ENCODE measurements at regions not wholly inside any gene's neighbourhood (a gene's known extent, or its start where the extent isn't known, plus 50 kb on each side); places are given as distances from the start of the nearest gene placed in this dataset.
"Not testable (repeated sequence)": the region's sequence is repeated elsewhere in the genome, so short reads cannot be mapped to it uniquely, and the experiment has no call there.

- peak; percentile 84 for DNase-seq (ENCODE audit: low read depth)
Measured at GRCh38 chr4:163693776-163694175, 199.3 kb downstream of the TMA16 start.

GRCh38 chr4:163694385-163694784 lies 199.9 kb downstream of the TMA16 start:
- peak; percentile 65 for DNase-seq (ENCODE audit: low read depth)

DNA sequence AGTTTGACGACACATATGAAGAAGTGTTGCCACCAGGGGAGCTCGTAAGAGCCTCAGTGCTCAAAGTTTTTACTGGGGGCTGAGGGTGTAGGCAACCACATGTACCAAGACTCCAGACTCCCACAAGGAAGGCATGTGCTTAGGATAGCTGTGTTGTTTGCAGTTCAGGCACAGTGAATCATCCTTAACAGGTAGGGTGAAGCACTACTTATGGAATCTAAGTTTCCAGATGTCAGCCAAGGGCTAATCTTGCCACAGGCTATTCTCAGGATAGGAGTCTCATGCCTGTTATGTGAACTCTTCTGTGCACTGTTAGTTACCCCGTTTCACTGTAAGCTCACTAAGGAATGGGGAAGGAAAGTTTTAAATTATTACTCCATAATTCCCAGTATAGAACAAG lies 202.6 kb downstream of the TMA16 start:
- DNase-seq (ENCODE audit: low read depth): peak; percentile 46

- DNase-seq (ENCODE audit: low read depth): not testable (repeated sequence)
Measured at GRCh38 chr4:163700383-163700782, 205.9 kb downstream of the TMA16 start.

- peak; percentile 74 for DNase-seq (ENCODE audit: low read depth)
Measured at GRCh38 chr4:163701916-163702315, 207.4 kb downstream of the TMA16 start.

DNA sequence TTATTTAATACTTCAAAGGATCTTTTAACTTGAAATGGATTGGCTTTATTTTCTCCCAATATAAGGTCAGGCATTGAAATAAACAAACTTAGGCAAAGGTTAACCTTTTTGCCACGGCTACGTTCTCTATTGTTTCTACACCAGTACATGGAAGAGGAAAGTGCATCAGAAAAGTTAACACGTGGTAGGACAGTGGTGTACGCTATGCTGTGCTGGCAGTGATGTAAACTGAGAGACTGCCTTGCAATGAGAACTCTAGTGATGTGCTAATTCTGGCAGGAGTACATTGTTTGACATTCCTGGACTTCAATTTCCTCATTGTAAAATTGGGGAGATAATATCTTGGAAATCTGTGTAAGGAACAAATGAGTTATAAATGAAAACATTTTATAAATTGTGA lies 208.2 kb downstream of the TMA16 start:
- DNase-seq (ENCODE audit: low read depth): no peak

- no peak for DNase-seq (ENCODE audit: low read depth)
Measured at GRCh38 chr4:163703251-163703650, 208.8 kb downstream of the TMA16 start.

GRCh38 chr4:163707873-163708272 lies 213.4 kb downstream of the TMA16 start:
- DNase-seq (ENCODE audit: low read depth): no peak

DNA sequence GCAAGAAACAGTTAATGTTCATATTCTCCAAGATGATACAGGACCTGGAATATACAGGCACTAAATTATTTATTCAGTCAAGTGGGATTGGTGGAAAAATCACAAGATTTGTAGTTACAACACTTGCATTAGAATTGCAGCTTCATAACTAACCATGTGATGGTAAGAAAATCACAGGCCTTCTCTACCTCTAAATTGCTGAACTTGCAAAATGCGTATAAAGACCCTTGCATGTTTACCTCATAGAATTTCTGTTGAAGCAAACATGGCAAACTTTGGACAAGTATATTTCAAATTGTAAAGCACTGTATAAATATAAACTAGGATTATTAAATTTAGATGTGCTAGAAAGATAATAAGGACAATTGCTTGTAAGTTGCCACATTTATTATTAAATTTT lies 215.1 kb downstream of the TMA16 start:
- no peak for DNase-seq (ENCODE audit: low read depth)

GRCh38 chr4:163710158-163710557 lies 215.7 kb downstream of the TMA16 start:
- DNase-seq (ENCODE audit: low read depth): no peak

- not testable (repeated sequence) for DNase-seq (ENCODE audit: low read depth)
Measured at GRCh38 chr4:163724495-163724894, 230.0 kb downstream of the TMA16 start.

DNA sequence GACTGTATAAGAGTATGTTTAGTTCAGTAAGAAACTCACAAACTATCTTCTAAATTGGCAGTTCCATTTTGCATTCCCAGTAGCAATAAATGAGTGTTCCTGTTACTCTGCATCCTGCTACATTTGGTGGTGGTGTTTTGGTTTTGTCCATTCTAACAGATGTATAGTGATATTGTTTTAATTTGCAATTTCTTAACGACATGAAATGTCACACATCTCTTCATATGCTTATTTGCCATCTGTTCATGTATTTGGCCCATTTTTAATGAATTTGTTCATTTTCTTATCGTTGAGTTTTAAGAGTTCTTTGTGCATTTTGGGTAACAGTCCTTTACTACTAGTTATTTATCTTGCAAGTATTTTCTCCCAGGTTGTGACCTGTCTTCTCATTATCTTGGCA lies 232.2 kb downstream of the TMA16 start:
- DNase-seq (ENCODE audit: low read depth): no peak

GRCh38 chr4:163731071-163731470 lies 236.6 kb downstream of the TMA16 start:
- no peak for DNase-seq (ENCODE audit: low read depth)

- no peak for DNase-seq (ENCODE audit: low read depth)
Measured at GRCh38 chr4:163732473-163732872, 238.0 kb downstream of the TMA16 start.

GRCh38 chr4:163736876-163737275 lies 242.4 kb downstream of the TMA16 start:
- DNase-seq (ENCODE audit: low read depth): no peak

- DNase-seq (ENCODE audit: low read depth): not testable (repeated sequence)
Measured at GRCh38 chr4:163737846-163738245, 243.4 kb downstream of the TMA16 start.

GRCh38 chr4:163738521-163738920 lies 244.0 kb downstream of the TMA16 start:
- no peak for DNase-seq (ENCODE audit: low read depth)

DNA sequence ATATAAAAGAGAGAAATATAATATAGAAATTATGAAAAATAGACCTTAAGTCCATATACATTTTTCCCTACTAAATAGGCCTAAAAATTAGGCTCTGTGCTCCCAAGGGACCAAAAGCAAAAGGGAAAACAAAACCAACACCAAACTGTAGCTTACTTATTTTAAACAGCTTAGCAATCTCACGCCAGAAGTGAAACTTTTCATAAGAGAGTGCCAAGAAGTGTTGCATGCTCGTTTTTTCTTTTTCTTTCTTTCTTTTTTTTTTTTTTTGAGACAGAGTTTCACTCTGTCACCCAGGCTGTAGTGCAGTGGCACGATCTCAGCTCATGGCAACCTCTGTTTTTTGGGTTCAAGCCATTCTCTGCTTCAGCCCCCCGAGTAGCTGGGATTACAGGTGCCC lies 250.4 kb downstream of the TMA16 start:
- no peak for DNase-seq (ENCODE audit: low read depth)

DNA sequence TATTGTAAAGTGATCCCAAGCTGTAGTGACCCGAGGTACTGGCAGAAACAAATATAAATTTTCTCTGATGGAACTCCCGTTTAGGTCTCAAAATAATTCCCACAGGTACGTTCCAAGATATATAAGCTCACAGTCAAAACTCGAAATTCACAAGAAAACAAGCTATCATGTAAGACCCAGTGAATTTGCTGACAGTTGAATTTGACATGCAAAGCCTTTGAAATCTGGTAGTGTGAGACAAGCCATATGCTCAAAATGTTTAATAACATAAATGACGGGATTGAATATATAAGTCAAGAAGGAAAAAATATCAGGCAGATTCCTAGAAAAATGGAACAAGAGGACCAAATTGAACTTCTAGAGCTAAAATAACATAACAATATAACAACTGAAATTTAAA lies 252.8 kb downstream of the TMA16 start:
- DNase-seq (ENCODE audit: low read depth): no peak

- no peak for DNase-seq (ENCODE audit: low read depth)
Measured at GRCh38 chr4:163747886-163748285, 253.4 kb downstream of the TMA16 start.

DNA sequence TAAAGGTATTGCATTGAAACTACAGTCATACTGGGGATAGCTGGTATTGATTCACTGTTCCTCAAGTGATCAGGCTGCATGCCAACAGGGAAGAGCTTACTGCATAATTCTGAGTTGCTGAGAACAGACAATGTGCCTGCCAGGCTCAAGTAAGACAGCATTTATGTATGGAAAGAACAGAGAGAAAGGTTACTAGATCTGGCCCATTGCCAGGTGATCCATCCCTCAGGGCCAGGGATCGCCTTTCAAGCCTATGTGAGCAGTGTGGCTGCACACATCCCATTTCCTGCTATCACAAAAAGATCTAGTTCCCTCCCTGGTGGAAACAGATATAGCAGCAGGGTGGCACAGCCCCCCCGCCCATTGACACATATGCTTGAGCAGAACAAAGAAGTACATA lies 254.0 kb downstream of the TMA16 start:
- peak; percentile 18 for DNase-seq (ENCODE audit: low read depth)

GRCh38 chr4:163755013-163755412 lies 260.5 kb downstream of the TMA16 start:
- DNase-seq (ENCODE audit: low read depth): no peak

DNA sequence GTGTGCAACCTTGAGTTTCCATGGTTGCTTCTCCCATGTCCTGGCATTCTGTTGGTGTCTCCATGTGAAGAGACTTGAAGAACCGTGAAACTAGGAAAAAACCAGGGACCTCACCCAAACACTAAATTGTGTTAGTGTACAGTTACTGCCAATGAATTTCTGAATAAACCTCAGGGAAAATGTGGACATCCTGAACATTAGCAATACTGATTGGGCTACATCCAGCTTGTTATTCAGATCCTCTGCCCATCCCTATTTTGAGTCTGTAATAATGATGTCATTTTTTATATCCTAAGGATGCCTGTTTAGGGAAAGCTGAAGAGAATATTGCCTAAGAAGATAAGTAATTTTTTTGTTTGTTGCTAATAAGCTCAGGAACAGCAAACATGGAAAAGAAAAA lies 262.7 kb downstream of the TMA16 start:
- DNase-seq (ENCODE audit: low read depth): no peak

- no peak for DNase-seq (ENCODE audit: low read depth)
Measured at GRCh38 chr4:163758032-163758431, 263.5 kb downstream of the TMA16 start.

DNA sequence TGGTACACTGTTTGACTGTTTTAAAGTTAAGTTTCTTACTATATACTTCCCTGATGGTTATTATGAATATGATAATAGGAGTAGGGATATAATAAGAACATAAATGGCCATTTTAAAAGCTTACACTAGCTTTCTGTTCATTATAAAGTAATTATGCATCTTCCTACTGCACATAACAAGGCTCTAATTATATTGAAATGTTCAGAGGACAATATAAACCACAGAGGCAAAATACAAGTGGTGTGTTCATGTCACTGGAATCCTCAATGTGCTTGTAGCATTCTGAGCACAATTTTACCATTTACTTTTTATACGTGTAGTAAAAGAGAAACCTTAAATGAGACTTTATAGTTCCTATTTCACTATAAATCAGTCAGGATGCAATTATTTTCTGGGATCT lies 268.3 kb downstream of the TMA16 start:
- DNase-seq (ENCODE audit: low read depth): no peak
